ENCODE measurements at regions not wholly inside any gene's neighbourhood (a gene's known extent, or its start where the extent isn't known, plus 50 kb on each side); places are given as distances from the start of the nearest gene placed in this dataset.

DNA sequence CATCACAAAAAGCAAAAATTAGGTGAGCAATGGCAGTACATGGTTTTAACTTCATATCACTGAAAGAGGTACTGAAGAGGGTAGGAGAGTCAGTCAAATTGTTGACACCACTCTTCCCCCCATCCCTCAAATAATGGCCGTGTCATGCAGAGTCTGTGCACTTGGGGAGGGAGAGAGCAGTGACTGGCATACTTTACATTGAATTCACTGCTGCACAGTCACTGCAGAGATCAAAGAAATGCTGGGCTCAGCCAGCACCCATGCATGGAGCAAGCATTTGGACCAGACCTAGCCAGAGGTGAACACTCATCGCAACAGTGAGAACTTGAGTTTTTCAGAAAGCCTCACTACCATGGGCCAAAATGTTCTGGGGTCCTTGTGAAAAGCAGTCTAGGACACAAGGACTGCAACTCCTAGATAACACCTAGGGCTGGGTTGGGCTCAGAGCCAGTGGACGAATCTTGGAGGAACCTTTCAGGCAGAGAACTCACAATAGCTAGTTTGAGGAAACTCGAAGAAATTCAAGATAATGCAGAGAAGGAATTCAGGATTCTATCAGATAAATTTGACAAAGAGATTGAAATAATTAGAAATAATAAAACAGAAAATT is 112.9 kb downstream of the NR4A2 start:
- no peak overlapping the region for H3K4me3 ChIP-seq (ENCODE audit: low read depth, low read length)
- DNase-seq (ENCODE audit: low read depth) = no peak
- no peak for TF ChIP-seq MYC (IDR thresholded peaks at IDR 0.05; ENCODE audit: low read depth, low read length)

DNA sequence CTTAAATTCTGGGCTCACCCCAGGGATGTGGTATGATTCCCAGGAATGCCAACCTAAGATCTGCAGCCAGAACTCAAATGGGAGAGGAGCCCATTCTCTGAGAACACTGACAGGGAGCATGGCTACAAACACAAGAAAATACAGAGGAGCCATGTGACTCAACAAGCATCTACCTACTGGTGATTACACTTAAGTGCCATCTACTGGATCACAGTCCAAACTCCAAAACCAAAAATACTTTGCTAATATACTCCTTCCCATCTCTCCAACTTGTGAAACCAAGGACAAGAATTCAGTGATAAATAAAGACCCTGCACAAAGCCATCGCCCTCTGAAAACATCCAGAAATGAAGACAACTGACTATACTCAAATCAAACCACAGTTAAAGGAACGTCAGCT is 116.9 kb downstream of the NR4A2 start:
- no peak for DNase-seq (ENCODE audit: low read depth)
- H3K4me3 ChIP-seq (ENCODE audit: low read depth, low read length) = no peak overlapping the region
- TF ChIP-seq, protein P1, sequence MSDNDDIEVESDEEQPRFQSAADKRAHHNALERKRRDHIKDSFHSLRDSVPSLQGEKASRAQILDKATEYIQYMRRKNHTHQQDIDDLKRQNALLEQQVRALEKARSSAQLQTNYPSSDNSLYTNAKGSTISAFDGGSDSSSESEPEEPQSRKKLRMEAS (IDR thresholded peaks at IDR 0.05; ENCODE audit: low read depth, low read length) = no peak
- no peak for TF ChIP-seq POLR2A (IDR thresholded peaks at IDR 0.05; ENCODE audit: extremely low read depth, insufficient read length)
- TF ChIP-seq, protein P2, sequence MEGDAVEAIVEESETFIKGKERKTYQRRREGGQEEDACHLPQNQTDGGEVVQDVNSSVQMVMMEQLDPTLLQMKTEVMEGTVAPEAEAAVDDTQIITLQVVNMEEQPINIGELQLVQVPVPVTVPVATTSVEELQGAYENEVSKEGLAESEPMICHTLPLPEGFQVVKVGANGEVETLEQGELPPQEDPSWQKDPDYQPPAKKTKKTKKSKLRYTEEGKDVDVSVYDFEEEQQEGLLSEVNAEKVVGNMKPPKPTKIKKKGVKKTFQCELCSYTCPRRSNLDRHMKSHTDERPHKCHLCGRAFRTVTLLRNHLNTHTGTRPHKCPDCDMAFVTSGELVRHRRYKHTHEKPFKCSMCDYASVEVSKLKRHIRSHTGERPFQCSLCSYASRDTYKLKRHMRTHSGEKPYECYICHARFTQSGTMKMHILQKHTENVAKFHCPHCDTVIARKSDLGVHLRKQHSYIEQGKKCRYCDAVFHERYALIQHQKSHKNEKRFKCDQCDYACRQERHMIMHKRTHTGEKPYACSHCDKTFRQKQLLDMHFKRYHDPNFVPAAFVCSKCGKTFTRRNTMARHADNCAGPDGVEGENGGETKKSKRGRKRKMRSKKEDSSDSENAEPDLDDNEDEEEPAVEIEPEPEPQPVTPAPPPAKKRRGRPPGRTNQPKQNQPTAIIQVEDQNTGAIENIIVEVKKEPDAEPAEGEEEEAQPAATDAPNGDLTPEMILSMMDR (IDR thresholded peaks at IDR 0.05; ENCODE audit: low read depth, low read length) = no peak

DNA sequence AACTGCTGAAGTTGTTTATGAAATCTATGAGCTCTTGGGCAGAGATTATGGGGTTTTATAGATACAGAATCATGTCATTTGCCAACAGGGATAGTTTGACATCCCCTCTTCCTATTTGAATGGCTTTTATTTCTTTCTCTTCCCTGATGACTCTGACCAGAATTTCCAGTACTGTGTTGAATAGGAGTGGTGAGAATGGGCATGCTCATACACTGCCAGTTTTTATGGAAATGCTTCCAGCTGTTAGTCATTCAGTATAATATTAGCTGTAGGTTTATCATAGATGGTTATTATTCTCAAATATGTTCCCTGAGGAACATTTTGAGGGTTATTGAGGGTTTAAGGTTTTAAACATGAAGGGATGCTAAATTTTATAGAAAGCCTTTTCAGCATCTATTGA is 121.2 kb downstream of the NR4A2 start:
- no peak for DNase-seq (ENCODE audit: low read depth)
- TF ChIP-seq MYC (IDR thresholded peaks at IDR 0.05; ENCODE audit: low read depth, low read length) (no peak), POLR2A (IDR thresholded peaks at IDR 0.05; ENCODE audit: extremely low read depth, insufficient read length) (no peak)
- TF ChIP-seq, protein P1 (IDR thresholded peaks at IDR 0.05; ENCODE audit: low read depth, low read length) = no peak
- TF ChIP-seq, protein P2 (IDR thresholded peaks at IDR 0.05; ENCODE audit: low read depth, low read length) = no peak
- no peak overlapping the region for H3K4me3 ChIP-seq (ENCODE audit: low read depth, low read length)

DNA sequence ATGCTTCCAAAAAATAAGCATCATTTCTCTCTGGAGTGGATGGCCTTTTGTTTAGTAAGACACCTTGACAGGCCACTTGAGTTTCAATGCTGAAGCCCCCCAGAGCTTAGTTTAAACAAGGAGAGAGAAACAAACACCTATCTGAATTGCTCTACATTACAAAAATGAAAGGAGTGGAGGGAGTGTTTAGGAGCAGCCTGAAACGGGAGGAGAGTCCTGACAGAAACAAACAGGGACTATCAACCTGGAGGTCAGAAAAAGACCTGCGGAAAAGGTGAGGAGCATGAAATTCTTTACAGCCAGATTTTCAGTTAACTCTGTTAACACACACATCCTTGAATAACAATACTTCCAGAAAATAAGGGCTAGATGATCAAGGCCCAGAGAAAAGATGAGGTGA is 126.2 kb downstream of the NR4A2 start:
- H3K4me3 ChIP-seq (ENCODE audit: low read depth, low read length) = no peak overlapping the region
- no peak for DNase-seq (ENCODE audit: low read depth)
- TF ChIP-seq POLR2A (IDR thresholded peaks at IDR 0.05; ENCODE audit: extremely low read depth, insufficient read length) (no peak), MYC (IDR thresholded peaks at IDR 0.05; ENCODE audit: low read depth, low read length) (no peak)
- TF ChIP-seq, protein P1 (IDR thresholded peaks at IDR 0.05; ENCODE audit: low read depth, low read length) = no peak
- TF ChIP-seq, protein P2 (IDR thresholded peaks at IDR 0.05; ENCODE audit: low read depth, low read length) = no peak

DNA sequence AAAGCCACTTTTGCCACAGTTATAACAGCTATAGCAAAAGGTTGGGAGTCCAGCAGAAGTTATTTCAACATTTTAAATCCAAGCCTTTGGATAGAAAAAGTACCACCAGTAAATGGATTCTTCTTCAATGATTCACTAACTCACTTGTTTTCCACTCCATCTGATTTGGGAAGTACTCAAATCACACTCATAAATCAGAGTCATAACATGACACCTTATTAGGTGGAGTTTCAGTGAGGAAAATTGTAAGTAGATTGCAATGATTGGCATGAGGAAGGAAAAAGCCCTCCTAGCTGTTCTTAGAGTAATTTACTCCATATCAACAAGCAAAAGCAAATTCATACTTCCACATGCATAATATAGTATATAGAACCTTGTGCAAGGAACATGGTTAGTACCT is 132.9 kb downstream of the NR4A2 start:
- TF ChIP-seq, protein P1 (IDR thresholded peaks at IDR 0.05; ENCODE audit: low read depth, low read length) = no peak
- no peak for TF ChIP-seq MYC (IDR thresholded peaks at IDR 0.05; ENCODE audit: low read depth, low read length)
- no peak for TF ChIP-seq POLR2A (IDR thresholded peaks at IDR 0.05; ENCODE audit: extremely low read depth, insufficient read length)
- TF ChIP-seq, protein P2 (IDR thresholded peaks at IDR 0.05; ENCODE audit: low read depth, low read length) = no peak
- H3K4me3 ChIP-seq (ENCODE audit: low read depth, low read length) = no peak overlapping the region
- DNase-seq (ENCODE audit: low read depth) = no peak

DNA sequence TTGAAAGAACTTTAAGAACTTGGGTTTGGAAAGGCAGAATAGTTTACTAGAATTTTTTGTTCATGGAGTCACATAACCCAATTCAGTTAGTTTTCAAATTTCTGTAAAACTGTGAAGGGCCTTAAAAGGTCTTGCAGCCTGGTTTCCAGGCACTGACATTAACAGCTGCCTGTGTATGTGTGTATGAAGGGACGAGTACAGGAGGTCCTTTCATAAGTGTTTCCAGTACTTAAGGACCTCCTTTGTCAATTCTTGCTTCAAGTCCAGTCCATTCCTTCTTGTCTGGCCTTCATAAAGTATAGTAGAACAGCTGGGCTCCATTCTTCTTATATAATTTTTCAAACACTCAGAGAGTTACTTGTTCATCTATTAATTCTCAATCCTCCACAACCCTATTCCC is 136.5 kb downstream of the NR4A2 start:
- no peak overlapping the region for H3K4me3 ChIP-seq (ENCODE audit: low read depth, low read length)
- no peak for DNase-seq (ENCODE audit: low read depth)
- TF ChIP-seq, protein P2 (IDR thresholded peaks at IDR 0.05; ENCODE audit: low read depth, low read length) = no peak
- TF ChIP-seq, protein P1 (IDR thresholded peaks at IDR 0.05; ENCODE audit: low read depth, low read length) = no peak
- TF ChIP-seq MYC (IDR thresholded peaks at IDR 0.05; ENCODE audit: low read depth, low read length) = no peak
- TF ChIP-seq POLR2A (IDR thresholded peaks at IDR 0.05; ENCODE audit: extremely low read depth, insufficient read length) = no peak

Data from NB4 (cell line).